T-cell (primary cell): ENCODE measurements at regions not wholly inside any gene's neighbourhood (a gene's known extent, or its start where the extent isn't known, plus 50 kb on each side); places are given as distances from the start of the nearest gene placed in this dataset.

Source experiments
- ATAC-seq, 4 experiments: fragments of 200-7000 bp in 3 of 4; fragments of 150-1000 bp in 1 of 4; cut with Tn5 transposase; replicated peaks in 1 of 4; 1 replicate in 3 of 4; 2 replicates in 1 of 4; pipeline ENCODE4 v1.10.0; 2021; ENCODE audit warnings: moderate library complexity in 3 of 4, mild to moderate bottlenecking in 2 of 4, moderate number of reproducible peaks in 1 of 4
- CTCF ChIA-PET, 2 donors: fragments of 300-600 bp; sonication (Branson Sonifier 250); formaldehyde crosslinking; loops; one replicate each; lab custom pipeline; 2022; ENCODE audit warnings: antibody characterized with exemption in 2 of 2; lab: Charles Lee
- POLR2A ChIA-PET, 2 donors: fragments of 300-600 bp; sonication (Branson Sonifier 250); formaldehyde crosslinking; loops; one replicate each; lab custom pipeline; 2022; ENCODE audit warnings: antibody characterized with exemption in 2 of 2; lab: Charles Lee
- DNase-seq, 35 experiments: peaks; one replicate each; pipeline versions ENCODE4 v3.0.0 to v3.0.0-alpha.2; 2013 to 2023
- H3K27ac ChIP-seq: one replicate; pipeline ENCODE4 v1.5.1; 2013; ENCODE audit warnings: low read length
- H3K27me3 ChIP-seq, 2 experiments: replicated peaks in 1 of 2; 1 replicate in 1 of 2; 2 replicates in 1 of 2; pipeline versions ENCODE4 v1.6.1 to v1.7.0; 2013; ENCODE audit warnings: low read length in 1 of 2, mixed read lengths in 1 of 2; ENCODE audit not compliant: control insufficient read depth in 2 of 2, insufficient read depth in 2 of 2; ENCODE audit errors: extremely low read depth in 1 of 2
- H3K36me3 ChIP-seq, 2 donors: 1 replicate in 1 of 2; 2 replicates in 1 of 2; pipeline versions ENCODE4 v1.6.1 to v1.7.0; 2013; ENCODE audit warnings: low read length in 1 of 2; ENCODE audit not compliant: control insufficient read depth in 2 of 2, insufficient read depth in 1 of 2; ENCODE audit errors: extremely low read depth in 1 of 2
- H3K4me1 ChIP-seq, 2 experiments: 1 replicate in 1 of 2; 2 replicates in 1 of 2; pipeline versions ENCODE4 v1.6.1 to v1.7.0; 2013; ENCODE audit warnings: low read length in 2 of 2, mixed read lengths in 1 of 2; ENCODE audit not compliant: insufficient read depth in 2 of 2, control insufficient read depth in 1 of 2; ENCODE audit errors: extremely low read depth in 1 of 2
- H3K4me3 ChIP-seq, 2 donors: 1 replicate in 1 of 2; 2 replicates in 1 of 2; pipeline versions ENCODE4 v1.5.1 to v1.7.0; 2013; ENCODE audit warnings: mild to moderate bottlenecking in 2 of 2, low read length in 1 of 2, moderate library complexity in 1 of 2; ENCODE audit not compliant: control insufficient read depth in 1 of 2; ENCODE audit errors: extremely low read depth in 1 of 2
- H3K9me3 ChIP-seq: 2 replicates; pipeline ENCODE4 v1.7.0; 2013
- H3K27ac Mint-ChIP-seq, 2 donors: one replicate each; pipeline ENCODE4 v1.8.0; 2020 to 2021; ENCODE audit warnings: mild to moderate bottlenecking in 2 of 2, mixed read lengths in 2 of 2
- H3K27me3 Mint-ChIP-seq, 2 donors: one replicate each; pipeline ENCODE4 v1.8.0; 2021 to 2022; ENCODE audit warnings: mixed read lengths in 2 of 2
- H3K36me3 Mint-ChIP-seq: one replicate; pipeline ENCODE4 v1.8.0; 2021; ENCODE audit warnings: mixed read lengths
- H3K4me1 Mint-ChIP-seq, 3 donors: one replicate each; pipeline ENCODE4 v1.8.0; 2020 to 2022; ENCODE audit warnings: mixed read lengths in 3 of 3, mild to moderate bottlenecking in 1 of 3
- H3K4me3 Mint-ChIP-seq, 3 donors: one replicate each; pipeline ENCODE4 v1.8.0; 2020 to 2022; ENCODE audit warnings: mild to moderate bottlenecking in 3 of 3, mixed read lengths in 3 of 3, moderate library complexity in 3 of 3
- H3K9me3 Mint-ChIP-seq, 3 donors: one replicate each; pipeline ENCODE4 v1.8.0; 2020 to 2022; ENCODE audit warnings: mixed read lengths in 3 of 3
- WGBS: methylation state at CpG from one replicate; pipeline ENCODE4 v1.1.5; 2013; ENCODE audit warnings: missing lambda C conversion rate; ENCODE audit not compliant: insufficient coverage; 5-methylcytosine and 5-hydroxymethylcytosine counted together

DNA sequence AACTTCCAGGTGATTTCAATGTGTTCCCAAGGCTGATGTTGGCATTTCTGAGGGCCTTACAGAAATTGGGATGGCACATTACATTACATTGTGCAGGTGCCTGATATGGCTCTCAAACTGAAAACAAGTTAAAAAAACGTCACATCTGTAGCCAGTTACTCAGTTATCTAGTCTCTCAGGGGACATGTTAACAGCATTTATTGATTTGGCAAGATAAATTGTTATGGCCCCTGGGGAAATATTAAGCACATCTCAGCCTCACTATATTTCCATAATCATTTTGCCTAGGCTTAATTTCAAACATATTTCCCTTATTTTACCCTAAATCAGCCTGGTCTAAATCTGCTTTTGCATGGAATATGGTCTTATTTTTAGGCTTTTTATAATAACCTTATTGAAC is 290.0 kb downstream of the IL15 start:
- no peaks in the 10 kb centered on the region for H3K27me3 Mint-ChIP-seq
- DNase-seq (no peak), ATAC-seq (no peak)
- no peaks in the 10 kb centered on the region for H3K4me1 Mint-ChIP-seq
- Histone ChIP-seq H3K9me3 (no peaks in the 10 kb centered on the region), H3K4me1 (no peaks in the 10 kb centered on the region), H3K27me3 (no peaks in the 10 kb centered on the region), H3K4me3 (no peak overlapping the region), H3K36me3 (no peaks in the 10 kb centered on the region), H3K27ac (no peak overlapping the region)
- no peak overlapping the region for H3K27ac Mint-ChIP-seq
- H3K4me3 Mint-ChIP-seq, result no peak overlapping the region
- no peaks in the 10 kb centered on the region for H3K36me3 Mint-ChIP-seq
- no CpG with 5 or more reads among the region's 1 CpG for WGBS
- no peaks in the 10 kb centered on the region for H3K9me3 Mint-ChIP-seq
- CTCF ChIA-PET, result no interaction called here
- POLR2A ChIA-PET, result no interaction called here

DNA sequence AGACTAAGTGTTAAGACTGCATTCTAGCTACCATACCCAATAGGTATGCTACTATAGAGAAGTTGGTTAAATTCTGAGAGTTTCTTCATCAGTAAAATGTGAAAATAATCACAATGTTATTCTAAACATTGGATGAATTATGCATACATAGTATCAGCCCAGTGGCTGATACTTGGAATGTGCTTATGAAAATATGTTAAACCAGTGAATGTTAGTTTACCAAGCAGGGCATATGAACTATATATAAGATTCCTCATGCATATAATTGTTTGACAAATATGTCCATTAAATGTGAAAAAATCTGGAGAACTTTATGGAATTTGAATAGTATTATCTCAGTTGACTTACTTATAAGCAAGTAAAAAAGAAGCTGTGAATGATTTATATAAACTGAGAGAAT is 296.1 kb downstream of the IL15 start:
- Histone ChIP-seq H3K9me3 (peaks cover under 1% of the 10 kb centered on the region), H3K4me3 (no peak overlapping the region), H3K36me3 (no peaks in the 10 kb centered on the region), H3K4me1 (no peaks in the 10 kb centered on the region), H3K27ac (no peak overlapping the region), H3K27me3 (no peaks in the 10 kb centered on the region)
- CTCF ChIA-PET, result no interaction called here
- ATAC-seq (no peak), DNase-seq (no peak)
- H3K27ac Mint-ChIP-seq, result no peak overlapping the region
- H3K27me3 Mint-ChIP-seq, result peaks cover 0 to 2% of the 10 kb centered on the region in 2 donors
- H3K4me1 Mint-ChIP-seq, result no peaks in the 10 kb centered on the region
- POLR2A ChIA-PET, result no interaction called here
- peaks cover 2 to 10% (median 5%) of the 10 kb centered on the region in 3 donors for H3K9me3 Mint-ChIP-seq
- no peak overlapping the region for H3K4me3 Mint-ChIP-seq
- no peaks in the 10 kb centered on the region for H3K36me3 Mint-ChIP-seq

DNA sequence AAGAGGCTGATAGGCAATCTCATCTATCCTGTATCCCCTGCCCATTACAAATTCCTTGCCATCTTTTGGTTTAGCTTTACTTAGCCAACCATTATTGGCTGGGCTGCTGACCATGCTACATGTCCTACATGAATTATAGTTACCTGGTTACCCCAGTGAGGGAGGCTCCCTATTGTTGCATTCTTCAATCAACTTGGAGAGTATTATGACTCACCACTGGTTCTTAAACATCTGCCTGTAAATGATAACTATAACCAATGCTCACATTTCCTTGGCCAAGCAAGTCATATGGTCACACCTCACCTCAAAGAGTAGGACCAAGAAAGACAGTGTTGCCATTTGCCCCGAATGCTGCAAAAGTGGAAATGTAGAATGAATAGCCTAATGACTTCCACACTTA is 297.6 kb downstream of the IL15 start:
- no CpG with 5 or more reads among the region's 1 CpG for WGBS
- DNase-seq (no peak), ATAC-seq (no peak)
- no peaks in the 10 kb centered on the region for H3K4me1 ChIP-seq
- H3K4me1 Mint-ChIP-seq, result no peaks in the 10 kb centered on the region
- ChIA-PET POLR2A (no interaction called here), CTCF (no interaction called here)
- H3K9me3 Mint-ChIP-seq, result peaks cover 10 to 23% (median 14%) of the 10 kb centered on the region in 3 donors
- no peak overlapping the region for H3K4me3 Mint-ChIP-seq
- peaks cover 4% of the 10 kb centered on the region for H3K9me3 ChIP-seq
- H3K4me3 ChIP-seq, result no peak overlapping the region
- no peak overlapping the region for H3K27ac Mint-ChIP-seq
- no peak overlapping the region for H3K27ac ChIP-seq
- peaks cover 0 to 2% of the 10 kb centered on the region in 2 donors for H3K27me3 Mint-ChIP-seq
- H3K36me3 Mint-ChIP-seq, result no peaks in the 10 kb centered on the region
- no peaks in the 10 kb centered on the region for H3K27me3 ChIP-seq
- H3K36me3 ChIP-seq, result no peaks in the 10 kb centered on the region

DNA sequence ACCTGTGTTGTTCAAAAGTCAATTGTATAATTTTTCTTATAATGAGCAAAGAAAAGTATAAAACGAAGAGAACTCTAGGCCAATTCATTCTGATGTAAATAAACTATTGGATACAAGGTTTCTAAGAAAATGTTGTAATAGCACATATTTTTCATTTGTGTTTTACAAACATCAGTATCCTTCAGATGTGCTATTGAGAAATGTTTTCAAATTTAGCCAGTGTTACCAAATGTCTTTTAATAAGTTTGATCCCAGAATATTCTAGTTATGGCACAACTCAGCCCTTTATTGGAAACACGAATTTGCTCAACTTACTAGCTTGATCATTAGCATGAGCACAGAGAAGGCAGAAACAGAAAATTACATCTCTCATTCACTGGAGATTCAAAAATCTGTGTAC is 319.3 kb downstream of the IL15 start:
- Histone ChIP-seq H3K9me3 (no peaks in the 10 kb centered on the region), H3K4me3 (no peak overlapping the region), H3K4me1 (no peaks in the 10 kb centered on the region), H3K27ac (no peak overlapping the region), H3K36me3 (no peaks in the 10 kb centered on the region), H3K27me3 (peaks cover 0 to 3% of the 10 kb centered on the region in 2 experiments)
- ATAC-seq (no peak), DNase-seq (no peak)
- Mint-ChIP-seq H3K4me1 (no peaks in the 10 kb centered on the region), H3K27ac (no peak overlapping the region), H3K9me3 (peaks cover 0 to 1% (median 0%) of the 10 kb centered on the region in 3 donors), H3K4me3 (no peak overlapping the region), H3K36me3 (no peaks in the 10 kb centered on the region), H3K27me3 (peaks cover under 1 to 2% of the 10 kb centered on the region in 2 donors)
- POLR2A ChIA-PET, result no interaction called here
- whole genome bisulfite sequencing, result 60% methylated on average over 1 of the region's 2 CpGs
- CTCF ChIA-PET, result no interaction called here

DNA sequence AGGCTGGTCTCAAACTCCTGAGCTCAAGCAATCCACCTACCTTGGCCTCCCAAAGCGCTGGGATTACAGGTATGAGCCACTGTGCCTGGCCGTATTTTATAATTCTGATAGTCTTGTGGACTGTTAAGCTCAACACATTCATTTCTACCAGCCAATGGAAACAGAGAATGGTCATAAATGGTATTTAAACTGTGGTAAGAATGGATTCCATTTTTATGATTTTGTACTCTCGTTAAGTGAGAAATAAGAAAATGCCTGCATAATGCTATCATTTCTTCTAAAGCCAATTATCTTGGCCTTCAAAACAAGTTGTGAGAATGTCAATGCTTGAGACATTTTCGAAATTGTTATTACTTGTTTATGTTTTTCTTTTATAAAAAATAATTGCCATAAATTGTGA is 321.0 kb downstream of the IL15 start:
- no peak overlapping the region for H3K4me3 Mint-ChIP-seq
- H3K27ac Mint-ChIP-seq, result no peak overlapping the region
- Histone ChIP-seq H3K36me3 (no peaks in the 10 kb centered on the region), H3K9me3 (no peaks in the 10 kb centered on the region), H3K27ac (no peak overlapping the region), H3K27me3 (peaks cover 0 to 3% of the 10 kb centered on the region in 2 experiments), H3K4me3 (no peak overlapping the region), H3K4me1 (no peaks in the 10 kb centered on the region)
- DNase-seq, result no peak
- H3K36me3 Mint-ChIP-seq, result no peaks in the 10 kb centered on the region
- WGBS, result no CpG with 5 or more reads among the region's 4 CpGs
- no peaks in the 10 kb centered on the region for H3K4me1 Mint-ChIP-seq
- no peak for ATAC-seq
- POLR2A ChIA-PET, result no interaction called here
- H3K9me3 Mint-ChIP-seq, result no peaks in the 10 kb centered on the region
- peaks cover 3 to 4% of the 10 kb centered on the region in 2 donors for H3K27me3 Mint-ChIP-seq
- CTCF ChIA-PET, result no interaction called here

DNA sequence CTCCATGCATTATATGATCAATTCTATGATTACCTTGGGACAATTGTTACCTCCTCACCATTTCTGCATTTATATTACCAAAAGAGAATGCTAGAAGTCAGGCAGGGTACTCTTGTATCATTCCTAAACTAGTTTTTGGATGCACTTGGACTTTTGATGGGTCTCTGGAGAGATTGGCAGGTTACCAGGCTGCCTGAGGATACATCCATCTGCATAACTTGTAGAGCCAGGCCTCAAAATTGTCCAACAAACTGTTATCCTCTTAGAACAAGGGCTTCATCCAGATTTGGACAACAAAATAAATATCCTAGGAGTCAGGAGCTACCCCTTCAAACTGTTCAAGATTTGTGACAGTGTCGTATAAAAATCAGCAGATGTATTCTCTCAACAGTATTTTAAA is 326.1 kb downstream of the IL15 start:
- H3K36me3 Mint-ChIP-seq, result peaks cover 3% of the 10 kb centered on the region
- POLR2A ChIA-PET, result no interaction called here

DNA sequence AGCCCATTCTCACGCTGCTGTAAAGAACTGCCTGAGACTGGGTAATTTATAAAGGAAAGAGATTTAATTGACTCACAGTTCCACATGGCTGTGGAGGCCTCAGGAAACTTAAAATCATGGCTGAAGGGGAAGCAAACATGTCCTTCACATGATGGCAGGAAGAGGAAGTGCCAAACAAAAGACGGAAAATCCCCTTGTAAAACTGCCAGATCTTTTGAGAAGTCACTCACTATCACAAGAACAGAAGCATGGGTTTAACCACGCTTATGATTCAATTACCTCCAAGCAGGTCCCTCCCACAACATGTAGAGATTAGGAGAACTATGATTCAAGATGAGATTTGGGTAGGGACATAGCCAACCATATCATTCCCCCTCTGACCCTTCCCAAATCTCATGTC is 335.5 kb downstream of the IL15 start:
- H3K27me3 Mint-ChIP-seq, result peaks cover 5 to 17% of the 10 kb centered on the region in 2 donors
- CTCF ChIA-PET, result no interaction called here
- H3K4me3 Mint-ChIP-seq, result no peak overlapping the region
- no peak for DNase-seq
- H3K27me3 ChIP-seq, result no peaks in the 10 kb centered on the region
- no peaks in the 10 kb centered on the region for H3K36me3 Mint-ChIP-seq
- no peaks in the 10 kb centered on the region for H3K36me3 ChIP-seq
- H3K27ac Mint-ChIP-seq, result no peak overlapping the region
- POLR2A ChIA-PET, result no interaction called here
- H3K27ac ChIP-seq, result no peak overlapping the region
- ATAC-seq, result no peak
- H3K9me3 Mint-ChIP-seq, result peaks cover 5 to 31% (median 15%) of the 10 kb centered on the region in 3 donors
- H3K4me1 ChIP-seq, result no peaks in the 10 kb centered on the region
- H3K4me1 Mint-ChIP-seq, result no peaks in the 10 kb centered on the region
- WGBS, result 89% methylated on average over 1 of the region's 3 CpGs
- no peak overlapping the region for H3K4me3 ChIP-seq
- no peaks in the 10 kb centered on the region for H3K9me3 ChIP-seq

More for the DNA sequence above, 326.1 kb downstream of the IL15 start:
- Mint-ChIP-seq H3K4me3 (no peak overlapping the region), H3K27ac (no peak overlapping the region), H3K27me3 (peaks cover 23 to 25% of the 10 kb centered on the region in 2 donors), H3K9me3 (peaks cover 5 to 9% (median 6%) of the 10 kb centered on the region in 3 donors), H3K4me1 (no peaks in the 10 kb centered on the region)
- no CpG with 5 or more reads among the region's 1 CpG for WGBS
- no peak overlapping the region for H3K4me3 ChIP-seq
- no peak for DNase-seq
- ATAC-seq, result no peak
- peaks cover 0 to 8% of the 10 kb centered on the region in 2 experiments for H3K27me3 ChIP-seq
- no peaks in the 10 kb centered on the region for H3K36me3 ChIP-seq
- no peaks in the 10 kb centered on the region for H3K9me3 ChIP-seq
- no peaks in the 10 kb centered on the region for H3K4me1 ChIP-seq
- H3K27ac ChIP-seq, result no peak overlapping the region
- CTCF ChIA-PET, result no interaction called here
